ENCODE measurements at regions not wholly inside any gene's neighbourhood (a gene's known extent, or its start where the extent isn't known, plus 50 kb on each side); places are given as distances from the start of the nearest gene placed in this dataset.
A peak's percentile ranks its signal among the peaks of the same experiment; 100 is the strongest.

GRCh38 chr3:187899246-187899645 is 154.0 kb upstream of the BCL6 start:
- no peak for FAIRE-seq
- no peak for DNase-seq (ENCODE audit: low spot score)

- FAIRE-seq (no peak), DNase-seq (ENCODE audit: low spot score) (no peak)
These were observed 155.9 kb upstream of the BCL6 start for GRCh38 chr3:187900993-187901755.

DNA sequence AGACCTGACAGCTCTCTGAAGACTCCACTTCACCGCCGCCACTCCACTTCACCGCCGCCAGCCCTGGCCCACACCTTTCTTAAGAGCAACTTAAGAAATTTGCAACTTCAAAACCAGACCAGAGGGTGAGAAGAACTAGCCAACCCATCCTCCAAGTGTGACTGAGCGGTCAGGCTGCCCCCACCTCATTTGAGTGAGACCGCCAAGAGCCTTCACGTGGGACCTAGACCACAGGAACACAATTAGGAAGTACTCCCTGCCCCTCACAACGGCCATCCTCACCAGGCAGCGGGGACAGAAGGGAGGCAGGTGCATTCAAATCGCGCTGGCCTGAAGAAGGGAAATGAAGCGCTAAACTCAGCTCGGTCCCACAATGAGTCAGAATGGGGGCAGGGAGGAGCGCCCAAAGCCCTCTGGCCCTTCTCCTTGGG is 156.8 kb upstream of the BCL6 start:
- no peak for DNase-seq (ENCODE audit: low spot score)
- no peak for FAIRE-seq

DNA sequence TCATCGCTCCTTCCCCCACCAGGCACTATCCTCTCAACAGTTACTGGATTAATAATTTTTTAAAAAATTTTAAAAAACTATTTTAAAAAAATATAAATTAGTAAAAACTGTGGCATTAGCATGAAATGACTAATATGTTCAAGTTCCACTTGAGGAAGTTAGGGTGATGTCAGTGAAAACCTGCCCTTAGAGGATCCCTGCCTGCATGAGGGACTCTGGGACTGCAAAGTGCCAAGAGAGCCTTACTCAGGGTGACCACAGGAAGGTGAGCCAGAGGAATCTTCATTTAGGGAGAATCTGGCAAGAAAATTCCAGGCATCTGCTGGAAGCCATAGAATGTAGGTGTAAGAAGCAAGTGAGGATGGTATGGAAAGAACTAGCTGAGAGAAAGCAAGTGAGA is 157.7 kb upstream of the BCL6 start:
- DNase-seq (ENCODE audit: low spot score) (peak; percentile 49), FAIRE-seq (peak; percentile 92)

GRCh38 chr3:187903697-187904096 is 158.4 kb upstream of the BCL6 start:
- FAIRE-seq (no peak), DNase-seq (ENCODE audit: low spot score) (no peak)

DNA sequence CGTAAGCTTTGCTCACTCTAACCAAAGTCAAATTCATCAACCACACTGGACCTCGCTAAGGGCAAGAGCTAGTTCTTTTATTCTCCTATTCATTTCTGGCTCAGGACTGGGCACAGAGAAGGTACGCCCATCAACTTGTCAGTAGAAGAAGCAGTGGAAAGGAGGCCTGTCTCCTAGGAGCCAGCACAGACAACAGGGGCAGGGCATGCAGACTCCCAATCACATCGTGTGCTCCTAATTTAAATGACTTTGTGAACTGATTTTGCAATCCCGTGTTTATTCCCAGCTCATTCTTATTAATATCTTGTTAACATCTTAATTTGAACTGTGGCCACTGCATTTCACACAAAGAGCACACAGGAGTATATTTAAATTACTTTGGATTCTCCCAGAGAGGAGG is 161.1 kb upstream of the BCL6 start:
- FAIRE-seq (no peak), DNase-seq (ENCODE audit: low spot score) (no peak)

DNA sequence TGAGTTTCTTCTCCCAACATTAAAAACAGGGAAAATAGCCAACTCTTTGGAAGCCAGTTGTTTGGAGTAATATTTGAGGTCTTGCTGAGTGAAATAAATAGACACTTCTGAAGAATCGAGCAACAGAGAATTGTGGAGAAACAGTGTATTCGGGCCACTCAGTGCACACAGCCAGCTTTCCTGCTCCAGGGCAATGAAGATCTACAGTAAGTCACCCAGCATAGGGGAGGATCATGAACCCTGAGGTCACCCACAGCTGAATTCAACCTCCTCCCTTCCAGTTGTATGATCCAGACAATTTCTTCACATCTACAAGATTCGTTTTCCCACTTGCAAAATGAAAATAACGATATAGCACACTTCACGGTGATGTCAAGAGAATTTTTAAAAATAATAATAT is 161.7 kb upstream of the BCL6 start:
- no peak for DNase-seq (ENCODE audit: low spot score)
- FAIRE-seq: no peak

DNA sequence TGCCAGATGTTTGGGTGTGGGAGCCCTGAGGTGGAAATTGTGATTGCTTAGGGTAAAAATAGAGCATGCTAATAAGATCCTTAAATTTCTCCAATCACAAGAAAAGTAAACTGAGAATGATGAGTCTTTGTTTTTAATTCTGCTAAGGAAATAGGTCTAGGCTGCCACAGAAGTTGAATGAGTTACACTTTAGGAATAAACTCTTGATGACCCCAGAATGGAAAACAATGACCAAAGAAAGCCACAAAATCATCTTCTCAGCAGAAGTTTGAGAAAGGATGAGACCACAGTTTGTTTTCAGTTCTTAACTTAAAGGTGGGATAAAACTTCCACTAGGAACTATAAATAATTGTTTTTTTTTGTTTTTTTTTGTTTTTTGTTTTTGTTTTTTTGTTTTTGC is 164.6 kb upstream of the BCL6 start:
- FAIRE-seq: peak; percentile 22
- no peak for DNase-seq (ENCODE audit: low spot score)

GRCh38 chr3:187912007-187912406 is 166.7 kb upstream of the BCL6 start:
- no peak for DNase-seq (ENCODE audit: low spot score)
- no peak for FAIRE-seq

DNA sequence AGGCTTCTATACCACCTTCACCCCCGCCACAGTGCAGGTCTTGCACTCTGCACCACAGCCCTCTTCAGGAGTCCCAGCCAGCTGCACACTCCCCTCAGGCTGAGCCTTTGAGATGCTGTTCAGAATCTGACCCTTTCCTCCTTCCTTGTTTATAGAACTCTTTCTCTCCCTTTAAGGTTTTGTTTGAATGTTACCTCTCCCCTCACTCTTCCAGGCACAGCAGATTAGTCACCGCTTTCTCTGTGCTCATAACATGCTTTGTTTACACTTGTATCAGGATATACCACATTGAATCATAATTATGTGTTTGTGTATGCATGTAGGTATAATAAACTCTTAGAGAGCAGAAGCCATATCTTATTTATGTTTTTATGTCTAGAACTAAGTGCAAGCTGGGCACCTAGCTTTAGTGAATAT is 168.4 kb upstream of the BCL6 start:
- FAIRE-seq (no peak), DNase-seq (ENCODE audit: low spot score) (no peak)

- no peak for FAIRE-seq
- DNase-seq (ENCODE audit: low spot score): no peak
These were observed 169.0 kb upstream of the BCL6 start for GRCh38 chr3:187914231-187914630.

- FAIRE-seq: no peak
- no peak for DNase-seq (ENCODE audit: low spot score)
These were observed 170.8 kb upstream of the BCL6 start for GRCh38 chr3:187916072-187916471.

- DNase-seq (ENCODE audit: low spot score): no peak
- FAIRE-seq: no peak
These were observed 172.9 kb upstream of the BCL6 start for GRCh38 chr3:187918081-187918644.

DNA sequence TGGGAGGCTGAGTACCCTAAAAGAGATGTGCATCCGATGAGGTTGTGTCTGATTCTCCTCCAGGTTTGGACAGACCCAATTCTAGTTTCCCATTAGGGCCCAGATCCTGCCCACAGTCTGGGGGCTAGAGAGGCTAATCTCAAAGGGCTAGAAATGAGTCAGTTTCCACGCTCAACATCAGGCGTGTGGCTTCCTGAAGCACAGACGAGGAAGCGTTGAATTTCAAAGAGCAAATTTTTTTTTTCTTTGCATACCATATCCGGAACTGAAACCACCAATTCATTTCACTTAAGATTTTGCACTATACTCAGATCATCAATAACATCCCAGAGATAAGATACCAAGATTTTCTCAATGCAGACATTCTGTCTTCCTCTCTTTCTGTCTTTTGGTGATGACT is 173.8 kb upstream of the BCL6 start:
- FAIRE-seq (no peak), DNase-seq (ENCODE audit: low spot score) (no peak)

- no peak for FAIRE-seq
These were observed 174.3 kb upstream of the BCL6 start for GRCh38 chr3:187919544-187919943.

GRCh38 chr3:187920030-187920429 is 174.8 kb upstream of the BCL6 start:
- DNase-seq (ENCODE audit: low spot score) (no peak), FAIRE-seq (no peak)

More at GRCh38 chr3:187919544-187919943, 174.3 kb upstream of the BCL6 start:
- no peak for DNase-seq (ENCODE audit: low spot score)

DNA sequence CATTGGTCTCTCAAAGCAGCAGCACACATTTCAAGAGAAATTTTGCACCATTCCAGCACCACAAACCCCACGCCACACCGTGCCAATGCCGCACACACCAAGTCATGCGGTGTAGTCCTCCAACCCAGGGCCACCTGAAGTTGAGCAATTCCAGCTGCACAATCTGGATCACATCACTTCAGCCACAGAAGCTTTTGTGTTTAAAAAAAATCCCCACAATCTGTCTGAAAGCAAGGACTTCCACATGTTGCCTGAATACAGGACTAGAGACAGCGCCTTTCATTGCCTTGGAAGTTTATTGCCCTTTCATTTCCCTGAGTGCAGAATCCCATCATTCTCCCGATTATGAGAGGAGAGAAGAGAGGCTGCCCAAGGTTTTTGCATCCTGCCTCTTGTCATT is 175.6 kb upstream of the BCL6 start:
- FAIRE-seq (no peak), DNase-seq (ENCODE audit: low spot score) (no peak)

GRCh38 chr3:187921391-187922074 is 176.3 kb upstream of the BCL6 start:
- FAIRE-seq (no peak), DNase-seq (ENCODE audit: low spot score) (no peak)

DNA sequence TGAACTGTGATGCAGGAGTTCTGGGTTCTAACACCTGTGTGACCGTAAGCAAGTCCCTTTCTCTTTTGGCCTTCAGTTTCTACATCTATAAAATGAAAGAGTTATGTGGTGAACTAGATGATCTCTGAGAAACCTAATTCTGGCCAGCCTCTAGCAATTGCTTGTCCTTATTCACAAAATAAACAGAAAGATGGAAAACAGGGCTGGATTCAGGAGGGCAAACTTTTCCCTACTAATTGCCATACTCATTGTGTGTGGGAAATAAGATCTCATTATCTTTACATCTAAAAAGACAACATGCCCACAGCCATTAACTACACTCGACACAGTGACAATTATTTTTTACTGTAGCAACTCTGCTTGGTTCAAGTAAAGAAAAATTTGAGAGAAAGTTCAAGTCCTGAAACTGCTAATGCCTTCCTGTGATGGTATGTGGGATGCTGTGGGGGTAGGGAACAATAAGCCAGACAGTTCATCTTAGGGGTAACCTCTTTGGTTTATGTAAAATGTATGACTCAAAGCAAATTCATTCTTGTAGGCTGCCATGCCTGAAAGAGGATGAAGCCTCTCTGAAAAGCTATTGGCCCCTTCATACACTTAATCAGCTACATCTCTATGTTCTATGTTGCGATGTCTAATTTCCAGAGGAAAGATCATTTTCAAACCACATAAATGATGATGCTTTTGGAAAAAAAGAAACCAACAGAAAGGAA is 177.6 kb upstream of the BCL6 start:
- DNase-seq (ENCODE audit: low spot score): peak; percentile 46
- FAIRE-seq: peak; percentile 58

DNA sequence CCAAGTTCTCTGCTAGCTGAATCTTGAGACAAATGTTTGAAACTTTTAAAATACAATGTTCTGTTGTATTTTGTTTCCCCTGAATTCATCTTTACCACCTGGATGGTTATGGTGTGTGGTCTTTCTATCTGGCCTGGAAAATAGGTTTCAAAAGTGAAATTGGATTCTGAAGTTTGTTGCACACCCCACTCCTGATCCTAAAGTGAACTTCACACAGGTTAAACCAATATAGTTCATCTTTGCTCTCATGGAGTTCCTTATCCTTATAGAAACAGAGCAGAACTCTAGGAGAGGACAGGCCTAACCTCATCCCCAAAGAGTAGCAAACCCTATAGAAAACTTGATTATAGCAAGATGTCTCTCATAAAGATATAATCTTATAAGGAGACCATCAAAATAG is 179.4 kb upstream of the BCL6 start:
- DNase-seq (ENCODE audit: low spot score) (no peak), FAIRE-seq (no peak)

DNA sequence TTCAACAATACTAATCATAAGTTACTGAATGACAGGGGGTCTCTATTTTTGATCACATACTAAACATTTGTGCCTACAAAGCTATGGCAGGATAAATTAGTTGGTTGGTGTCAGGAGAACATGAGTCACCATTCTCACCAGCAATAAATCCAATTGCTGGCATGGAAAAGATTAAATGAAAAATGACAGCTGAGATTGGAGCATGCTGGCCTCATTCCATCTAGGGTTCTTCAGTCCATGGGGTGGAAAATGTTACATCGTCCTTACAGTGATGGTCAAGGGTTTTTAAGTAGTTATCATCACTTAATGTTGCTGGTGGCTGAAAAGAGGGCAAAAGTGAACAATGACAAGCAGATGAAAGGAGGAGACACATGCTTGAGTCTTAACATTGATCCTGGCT is 180.1 kb upstream of the BCL6 start:
- DNase-seq (ENCODE audit: low spot score): no peak
- no peak for FAIRE-seq

DNA sequence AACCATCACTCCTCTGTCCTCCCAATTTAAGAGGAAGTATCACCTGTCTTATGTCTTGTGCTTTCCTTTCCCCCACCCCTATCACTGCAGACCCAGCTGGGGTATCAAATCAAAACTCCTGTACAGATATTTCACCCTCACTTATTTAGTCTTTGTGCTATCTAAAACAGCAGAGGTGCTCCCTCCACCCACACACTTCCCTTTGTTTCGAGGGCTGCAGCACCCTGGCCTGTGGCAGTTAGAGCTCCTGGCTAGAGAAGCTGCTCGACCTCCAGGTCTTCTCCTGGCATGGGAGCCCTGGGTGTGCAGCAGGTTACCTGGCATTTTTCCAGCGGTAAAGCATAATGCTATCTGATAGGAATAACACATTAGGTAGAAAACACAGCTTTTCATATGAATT is 181.4 kb upstream of the BCL6 start:
- DNase-seq (ENCODE audit: low spot score) (no peak), FAIRE-seq (no peak)
